GM20000 (cell line): ENCODE measurements at regions not wholly inside any gene's neighbourhood (a gene's known extent, or its start where the extent isn't known, plus 50 kb on each side); places are given as distances from the start of the nearest gene placed in this dataset.

ENCODE experiments used
- DNase-seq: peaks from one replicate; pipeline ENCODE4 v3.0.0; 2012; ENCODE audit warnings: low spot score
- CTCF ChIP-seq: IDR thresholded peaks from 2 replicates; pipeline ENCODE4 v1.5.1; 2012; ENCODE audit warnings: mild to moderate bottlenecking, control low read depth; ENCODE audit errors: extremely low read depth, missing control alignments

- DNase-seq: no peak
- no peak for TF ChIP-seq CTCF
Observed at GRCh38 chr10:62689712-62690111, 114.8 kb upstream of the ADO start.

- DNase-seq: no peak
- TF ChIP-seq CTCF: no peak
Observed at GRCh38 chr10:62690703-62691102, 113.8 kb upstream of the ADO start.

DNA sequence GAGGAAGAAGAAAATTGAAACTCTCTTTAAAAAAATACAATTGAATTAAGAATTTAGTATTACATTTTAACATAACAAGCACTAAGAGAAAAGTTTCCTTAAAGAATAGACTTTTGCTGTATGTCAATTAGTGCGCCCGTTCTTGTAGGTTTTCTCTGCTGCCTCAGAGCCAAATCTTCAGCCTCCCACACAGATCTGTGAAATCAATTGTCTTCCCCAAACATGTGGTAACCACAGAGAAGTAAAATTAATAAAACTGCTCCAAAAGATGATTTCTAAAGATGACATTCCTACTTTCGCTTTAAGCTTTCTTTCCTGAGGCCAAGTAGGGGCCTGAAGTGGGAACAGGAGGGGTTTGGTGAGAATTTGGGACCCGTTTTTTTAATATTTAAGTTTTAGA, 113.2 kb upstream of the ADO start:
- no peak for TF ChIP-seq CTCF
- no peak for DNase-seq

GRCh38 chr10:62692085-62692484, 112.4 kb upstream of the ADO start:
- TF ChIP-seq CTCF: no peak
- DNase-seq: no peak

- no peak for TF ChIP-seq CTCF
- no peak for DNase-seq
Observed at GRCh38 chr10:62693306-62693705, 111.2 kb upstream of the ADO start.

GRCh38 chr10:62694537-62695126, 109.9 kb upstream of the ADO start:
- no peak for TF ChIP-seq CTCF
- DNase-seq: no peak

DNA sequence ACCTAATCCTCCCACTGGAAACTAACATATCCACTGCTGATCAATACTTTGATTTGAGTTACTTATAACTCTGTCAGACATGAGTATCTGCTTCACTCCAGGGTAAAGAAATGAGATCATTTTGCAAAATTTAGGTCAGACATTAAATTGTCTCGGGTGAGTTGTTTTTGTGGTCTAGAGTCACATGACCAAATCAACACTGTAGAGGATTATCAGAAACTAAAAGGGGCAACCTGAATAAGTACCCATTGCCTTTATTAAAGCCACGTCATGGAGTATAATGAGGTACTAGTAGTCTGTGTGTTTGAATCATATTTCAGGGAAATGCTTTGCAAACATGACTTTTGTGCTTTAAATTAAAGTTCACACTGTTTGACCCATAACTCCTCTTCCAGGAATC, 107.7 kb upstream of the ADO start:
- no peak for TF ChIP-seq CTCF
- DNase-seq: no peak
